Calu3 (cell line): ENCODE measurements at regions not wholly inside any gene's neighbourhood (a gene's known extent, or its start where the extent isn't known, plus 50 kb on each side); places are given as distances from the start of the nearest gene placed in this dataset.
A peak's percentile ranks its signal among the peaks of the same experiment; 100 is the strongest.

Source experiments
- BruUV-seq: library from RNA; stranded (reverse); fragments of 400-500 nt; replicated peaks from 2 replicates; lab custom pipeline; 2021; lab: Mats Ljungman, UMichigan
- CTCF ChIA-PET: fragments of 300-600 bp; sonication (Branson Sonifier 250); formaldehyde crosslinking; loops from one replicate; lab custom pipeline; 2022; ENCODE audit warnings: antibody characterized with exemption; lab: Charles Lee
- DNase-seq: peaks from one replicate; pipeline ENCODE4 v3.0.0; 2022
- H3K27ac Mint-ChIP-seq: one replicate; pipeline ENCODE4 v1.8.0; 2022; ENCODE audit warnings: mixed read lengths; ENCODE audit not compliant: unreplicated experiment
- H3K27me3 Mint-ChIP-seq: one replicate; pipeline ENCODE4 v1.8.0; 2022; ENCODE audit warnings: mixed read lengths; ENCODE audit not compliant: unreplicated experiment
- H3K36me3 Mint-ChIP-seq: one replicate; pipeline ENCODE4 v1.8.0; 2022; ENCODE audit warnings: mild to moderate bottlenecking, moderate library complexity, mixed read lengths; ENCODE audit not compliant: insufficient read depth, unreplicated experiment
- H3K4me1 Mint-ChIP-seq: one replicate; pipeline ENCODE4 v1.8.0; 2022; ENCODE audit warnings: mild to moderate bottlenecking, low read depth, mixed read lengths; ENCODE audit not compliant: unreplicated experiment
- H3K4me3 Mint-ChIP-seq: one replicate; pipeline ENCODE4 v1.8.0; 2022; ENCODE audit warnings: mild to moderate bottlenecking, low read depth, moderate library complexity, mixed read lengths; ENCODE audit not compliant: unreplicated experiment
- H3K9me3 Mint-ChIP-seq: one replicate; pipeline ENCODE4 v1.8.0; 2022; ENCODE audit warnings: low read depth, mixed read lengths; ENCODE audit not compliant: unreplicated experiment
- intact Hi-C: fragments of 100-400 bp; cut with micrococcal nuclease; formaldehyde crosslinking; loops from one replicate; pipeline ENCODE4 v1.10.0; 2022; ENCODE audit not compliant: unreplicated experiment
- TF ChIP-seq, protein P1 (sequence below): fragments of 200-600 bp; IDR thresholded peaks from one replicate; pipeline ENCODE4 v1.8.0; 2022; ENCODE audit warnings: antibody characterized with exemption; ENCODE audit not compliant: unreplicated experiment

GRCh38 chr14:66396164-66396563 is 90.0 kb upstream of the CCDC196 start:
- H3K9me3 Mint-ChIP-seq: no peaks in the 10 kb centered on the region

GRCh38 chr14:66398437-66398836 is 87.7 kb upstream of the CCDC196 start:
- CTCF ChIA-PET: interaction anchor here (0.9 to 1.4 kb wide), 2 partner anchors 38 to 39 kb away, joined by 4 read pairs; no protein-coding TSS in a partner anchor
- BruUV-seq: no TSS peak
- TF ChIP-seq, protein P1, sequence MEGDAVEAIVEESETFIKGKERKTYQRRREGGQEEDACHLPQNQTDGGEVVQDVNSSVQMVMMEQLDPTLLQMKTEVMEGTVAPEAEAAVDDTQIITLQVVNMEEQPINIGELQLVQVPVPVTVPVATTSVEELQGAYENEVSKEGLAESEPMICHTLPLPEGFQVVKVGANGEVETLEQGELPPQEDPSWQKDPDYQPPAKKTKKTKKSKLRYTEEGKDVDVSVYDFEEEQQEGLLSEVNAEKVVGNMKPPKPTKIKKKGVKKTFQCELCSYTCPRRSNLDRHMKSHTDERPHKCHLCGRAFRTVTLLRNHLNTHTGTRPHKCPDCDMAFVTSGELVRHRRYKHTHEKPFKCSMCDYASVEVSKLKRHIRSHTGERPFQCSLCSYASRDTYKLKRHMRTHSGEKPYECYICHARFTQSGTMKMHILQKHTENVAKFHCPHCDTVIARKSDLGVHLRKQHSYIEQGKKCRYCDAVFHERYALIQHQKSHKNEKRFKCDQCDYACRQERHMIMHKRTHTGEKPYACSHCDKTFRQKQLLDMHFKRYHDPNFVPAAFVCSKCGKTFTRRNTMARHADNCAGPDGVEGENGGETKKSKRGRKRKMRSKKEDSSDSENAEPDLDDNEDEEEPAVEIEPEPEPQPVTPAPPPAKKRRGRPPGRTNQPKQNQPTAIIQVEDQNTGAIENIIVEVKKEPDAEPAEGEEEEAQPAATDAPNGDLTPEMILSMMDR: no peak
- Mint-ChIP-seq H3K9me3 (no peaks in the 10 kb centered on the region), H3K27me3 (no peaks in the 10 kb centered on the region), H3K4me1 (no peaks in the 10 kb centered on the region), H3K36me3 (no peaks in the 10 kb centered on the region), H3K4me3 (no peak overlapping the region), H3K27ac (no peak overlapping the region)
- intact Hi-C loops: no loop called here
- no peak for DNase-seq

More at GRCh38 chr14:66396164-66396563, 90.0 kb upstream of the CCDC196 start:
- CTCF ChIA-PET: interaction anchor here (1.0 kb wide), 1 partner anchor 36 kb away, joined by 4 read pairs; no protein-coding TSS in a partner anchor
- peaks cover 10% of the 10 kb centered on the region for H3K27me3 Mint-ChIP-seq
- H3K27ac Mint-ChIP-seq: no peak overlapping the region
- no peaks in the 10 kb centered on the region for H3K4me1 Mint-ChIP-seq
- TF ChIP-seq, protein P1: no peak
- H3K4me3 Mint-ChIP-seq: no peak overlapping the region
- BruUV-seq: no TSS peak
- H3K36me3 Mint-ChIP-seq: no peaks in the 10 kb centered on the region
- intact Hi-C loops: no loop called here
- no peak for DNase-seq

DNA sequence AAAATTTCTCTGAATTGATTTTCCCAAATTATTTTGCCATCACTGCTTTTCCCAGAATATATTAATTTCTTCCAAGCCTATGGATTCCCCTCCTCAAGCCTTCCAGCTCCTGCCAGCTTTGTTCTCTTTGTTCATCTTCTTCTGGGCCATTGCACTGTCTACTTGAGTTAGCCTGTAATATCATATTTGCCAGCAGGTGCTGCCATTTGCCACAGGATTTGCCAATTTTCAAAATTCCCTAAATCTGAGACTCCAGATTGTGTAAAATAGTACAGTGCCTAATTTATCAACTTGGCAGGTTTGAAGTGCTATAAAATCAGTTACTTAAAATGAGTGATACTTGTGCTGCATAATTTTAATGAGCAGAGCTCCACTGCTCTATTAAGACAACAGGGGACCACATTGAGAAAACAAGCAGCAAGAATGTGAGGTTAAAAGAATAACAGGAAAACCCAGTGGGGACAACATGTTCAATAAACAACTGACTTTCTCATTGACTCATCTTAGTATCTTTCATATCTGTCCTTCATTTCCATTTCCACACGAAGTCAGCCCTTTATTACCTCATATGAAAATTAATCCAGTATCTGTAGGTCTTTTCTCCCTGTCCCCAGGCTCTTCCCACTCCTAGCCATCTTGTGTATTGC is 84.6 kb upstream of the CCDC196 start:
- intact Hi-C loops: loop anchor here (1.0 to 5.0 kb wide), 3 partner anchors 223 to 716 kb away; no protein-coding TSS in a partner anchor
- CTCF ChIA-PET: interaction anchor here (0.7 to 2.1 kb wide), 3 partner anchors 31 to 199 kb away, joined by 4 to 8 read pairs (median 4); no protein-coding TSS in a partner anchor
- no peak overlapping the region for H3K27ac Mint-ChIP-seq
- no peaks in the 10 kb centered on the region for H3K9me3 Mint-ChIP-seq
- peak; percentile 13 for DNase-seq
- H3K4me1 Mint-ChIP-seq: peaks cover 9% of the 10 kb centered on the region
- no peak overlapping the region for H3K4me3 Mint-ChIP-seq
- TF ChIP-seq, protein P1: peak; percentile 21
- BruUV-seq: no TSS peak
- H3K27me3 Mint-ChIP-seq: no peaks in the 10 kb centered on the region
- no peaks in the 10 kb centered on the region for H3K36me3 Mint-ChIP-seq

DNA sequence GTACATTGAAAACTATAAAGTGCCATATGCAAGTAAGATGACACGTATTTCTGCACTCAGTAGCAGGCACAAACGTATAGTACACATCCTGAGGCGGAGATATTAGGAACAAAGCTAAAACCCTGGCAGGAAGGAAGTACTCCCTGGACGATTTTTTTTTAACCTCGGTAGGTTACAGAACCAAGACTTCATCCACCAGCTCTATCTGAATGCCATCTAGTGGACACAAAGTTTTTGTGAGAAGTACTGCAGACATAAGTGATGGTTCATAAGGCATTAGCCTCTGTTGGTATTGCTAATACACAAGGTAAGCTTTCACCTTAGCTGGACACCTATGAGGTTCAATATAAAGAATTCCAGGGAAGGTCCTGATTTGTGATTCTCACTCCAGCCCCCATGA is 83.0 kb upstream of the CCDC196 start:
- Mint-ChIP-seq H3K9me3 (no peaks in the 10 kb centered on the region), H3K4me3 (no peak overlapping the region), H3K36me3 (no peaks in the 10 kb centered on the region), H3K4me1 (peaks cover 9% of the 10 kb centered on the region), H3K27me3 (no peaks in the 10 kb centered on the region), H3K27ac (no peak overlapping the region)
- intact Hi-C loops: loop anchor here (1.0 to 5.0 kb wide), 3 partner anchors 44 to 714 kb away; no protein-coding TSS in a partner anchor
- no peak for DNase-seq
- no TSS peak for BruUV-seq
- TF ChIP-seq, protein P1: peak; percentile 45
- CTCF ChIA-PET: interaction anchor here (0.6 to 3.6 kb wide), 9 partner anchors 11 to 687 kb away, joined by 3 to 61 read pairs (median 4); no protein-coding TSS in a partner anchor
